ENCODE measurements at regions not wholly inside any gene's neighbourhood (a gene's known extent, or its start where the extent isn't known, plus 50 kb on each side); places are given as distances from the start of the nearest gene placed in this dataset.

GRCh38 chr20:55097621-55098020 lies 622.2 kb downstream of the DOK5 start:
- DNase-seq (ENCODE audit: low read depth in 2 of 2), result no peak
- no peak overlapping the region for H3K9ac ChIP-seq (ENCODE audit: insufficient read depth, low read length)
- no peak overlapping the region for H3K27ac ChIP-seq (ENCODE audit: insufficient read depth, low read length)
- H3K9me3 ChIP-seq (ENCODE audit: control insufficient read depth, insufficient read depth, low read depth, low read length), result no peaks in the 10 kb centered on the region
- TF ChIP-seq EZH2 (IDR thresholded peaks at IDR 0.05; ENCODE audit: low read length, missing control alignments) (no peak), CTCF (conservative IDR thresholded peaks at IDR 0.05 in 1 of 2, IDR thresholded peaks at IDR 0.05 in 1 of 2; ENCODE audit: low read depth in 1 of 2, low read length in 2 of 2) (no peak)
- H3K79me2 ChIP-seq (ENCODE audit: control insufficient read depth, insufficient read depth, low read length), result no peaks in the 10 kb centered on the region
- H3K36me3 ChIP-seq (ENCODE audit: control insufficient read depth, insufficient read depth, low read length), result no peaks in the 10 kb centered on the region
- H2AFZ ChIP-seq (ENCODE audit: low read length), result no peak overlapping the region
- no peaks in the 10 kb centered on the region for H3K27me3 ChIP-seq (ENCODE audit: control insufficient read depth, insufficient read depth, low read length)
- H4K20me1 ChIP-seq (ENCODE audit: control insufficient read depth, extremely low read depth, insufficient read depth, low read length), result no peaks in the 10 kb centered on the region
- H3K4me1 ChIP-seq (ENCODE audit: control insufficient read depth, extremely low read depth, insufficient read depth, low read length), result no peaks in the 10 kb centered on the region
- H3K4me3 ChIP-seq (replicated peaks in 1 of 4; ENCODE audit: control extremely low read depth in 1 of 4, insufficient read depth in 1 of 4, low read depth in 3 of 4, low read length in 4 of 4), result no peak overlapping the region
- no peak overlapping the region for H3K4me2 ChIP-seq (ENCODE audit: extremely low read depth, insufficient read depth, low read length)

- Histone ChIP-seq H2AFZ (ENCODE audit: low read length) (no peak overlapping the region), H3K9ac (ENCODE audit: insufficient read depth, low read length) (no peak overlapping the region), H3K36me3 (ENCODE audit: control insufficient read depth, insufficient read depth, low read length) (no peaks in the 10 kb centered on the region), H3K9me3 (ENCODE audit: control insufficient read depth, insufficient read depth, low read depth, low read length) (no peaks in the 10 kb centered on the region), H3K27me3 (ENCODE audit: control insufficient read depth, insufficient read depth, low read length) (no peaks in the 10 kb centered on the region), H3K27ac (ENCODE audit: insufficient read depth, low read length) (no peak overlapping the region), H3K79me2 (ENCODE audit: control insufficient read depth, insufficient read depth, low read length) (no peaks in the 10 kb centered on the region), H4K20me1 (ENCODE audit: control insufficient read depth, extremely low read depth, insufficient read depth, low read length) (no peaks in the 10 kb centered on the region), H3K4me1 (ENCODE audit: control insufficient read depth, extremely low read depth, insufficient read depth, low read length) (no peaks in the 10 kb centered on the region), H3K4me3 (replicated peaks in 1 of 4; ENCODE audit: control extremely low read depth in 1 of 4, insufficient read depth in 1 of 4, low read depth in 3 of 4, low read length in 4 of 4) (no peak overlapping the region), H3K4me2 (ENCODE audit: extremely low read depth, insufficient read depth, low read length) (no peak overlapping the region)
- DNase-seq (ENCODE audit: low read depth in 2 of 2), result peak in 1 of 2 donors; percentile 21
- no peak for TF ChIP-seq CTCF (conservative IDR thresholded peaks at IDR 0.05 in 1 of 2, IDR thresholded peaks at IDR 0.05 in 1 of 2; ENCODE audit: low read depth in 1 of 2, low read length in 2 of 2)
- no peak for TF ChIP-seq EZH2 (IDR thresholded peaks at IDR 0.05; ENCODE audit: low read length, missing control alignments)
Measured at GRCh38 chr20:55095745-55096400, 620.5 kb downstream of the DOK5 start.

GRCh38 chr20:55094353-55094861 lies 619.0 kb downstream of the DOK5 start:
- Histone ChIP-seq H3K4me1 (ENCODE audit: control insufficient read depth, extremely low read depth, insufficient read depth, low read length) (no peaks in the 10 kb centered on the region), H3K36me3 (ENCODE audit: control insufficient read depth, insufficient read depth, low read length) (no peaks in the 10 kb centered on the region), H3K27me3 (ENCODE audit: control insufficient read depth, insufficient read depth, low read length) (no peaks in the 10 kb centered on the region), H3K4me2 (ENCODE audit: extremely low read depth, insufficient read depth, low read length) (no peak overlapping the region), H2AFZ (ENCODE audit: low read length) (no peak overlapping the region), H3K79me2 (ENCODE audit: control insufficient read depth, insufficient read depth, low read length) (no peaks in the 10 kb centered on the region), H3K9me3 (ENCODE audit: control insufficient read depth, insufficient read depth, low read depth, low read length) (no peaks in the 10 kb centered on the region), H3K27ac (ENCODE audit: insufficient read depth, low read length) (no peak overlapping the region), H4K20me1 (ENCODE audit: control insufficient read depth, extremely low read depth, insufficient read depth, low read length) (no peaks in the 10 kb centered on the region), H3K9ac (ENCODE audit: insufficient read depth, low read length) (no peak overlapping the region), H3K4me3 (replicated peaks in 1 of 4; ENCODE audit: control extremely low read depth in 1 of 4, insufficient read depth in 1 of 4, low read depth in 3 of 4, low read length in 4 of 4) (no peak overlapping the region)
- DNase-seq (ENCODE audit: low read depth in 2 of 2), result no peak
- TF ChIP-seq CTCF (conservative IDR thresholded peaks at IDR 0.05 in 1 of 2, IDR thresholded peaks at IDR 0.05 in 1 of 2; ENCODE audit: low read depth in 1 of 2, low read length in 2 of 2), result no peak
- TF ChIP-seq EZH2 (IDR thresholded peaks at IDR 0.05; ENCODE audit: low read length, missing control alignments), result no peak

Data from fibroblast of lung (primary cell).